Caco-2 (cell line): ENCODE measurements at regions not wholly inside any gene's neighbourhood (a gene's known extent, or its start where the extent isn't known, plus 50 kb on each side); places are given as distances from the start of the nearest gene placed in this dataset.

ENCODE experiments used
- BruUV-seq: library from RNA; stranded (reverse); fragments of 400-500 nt; replicated peaks from 2 replicates; lab custom pipeline; 2021; lab: Mats Ljungman, UMichigan
- CTCF ChIA-PET: fragments of 300-600 bp; sonication (Branson Sonifier 250); formaldehyde crosslinking; loops from one replicate; lab custom pipeline; 2022; ENCODE audit warnings: antibody characterized with exemption; lab: Charles Lee
- POLR2A ChIA-PET: fragments of 300-600 bp; sonication (Branson Sonifier 250); formaldehyde crosslinking; loops from one replicate; lab custom pipeline; 2022; ENCODE audit warnings: antibody characterized with exemption; lab: Charles Lee
- DNase-seq, 2 experiments: peaks; one replicate each; pipeline versions ENCODE4 v3.0.0 to v3.0.0-alpha.2; 2020 to 2022
- H3K27me3 ChIP-seq: replicated peaks from 2 replicates; pipeline ENCODE4 v1.6.0; 2011; ENCODE audit warnings: low read length; ENCODE audit not compliant: control insufficient read depth, insufficient read depth
- H3K36me3 ChIP-seq: 2 replicates; pipeline ENCODE4 v1.5.1; 2011; ENCODE audit warnings: low read length; ENCODE audit not compliant: control insufficient read depth, insufficient read depth
- H3K4me1 ChIP-seq: fragments of 250-450 bp; sonication (Bioruptor Pico); 2 replicates; pipeline ENCODE4 v1.5.1; 2020; ENCODE audit warnings: mild to moderate bottlenecking
- H3K4me3 ChIP-seq: 2 replicates; pipeline ENCODE4 v1.5.1; 2011; ENCODE audit warnings: low read depth, mild to moderate bottlenecking, control low read depth, low read length
- H3K9me3 ChIP-seq: fragments of 250-450 bp; sonication (Bioruptor Pico); 2 replicates; pipeline ENCODE4 v1.5.1; 2020; ENCODE audit warnings: mild to moderate bottlenecking, moderate library complexity
- H3K27ac Mint-ChIP-seq: one replicate; pipeline ENCODE4 v1.8.0; 2022; ENCODE audit warnings: mixed read lengths; ENCODE audit not compliant: unreplicated experiment
- H3K27me3 Mint-ChIP-seq: one replicate; pipeline ENCODE4 v1.8.0; 2022; ENCODE audit warnings: mixed read lengths; ENCODE audit not compliant: insufficient read depth, unreplicated experiment
- H3K36me3 Mint-ChIP-seq: one replicate; pipeline ENCODE4 v1.8.0; 2022; ENCODE audit warnings: mild to moderate bottlenecking, mixed read lengths; ENCODE audit not compliant: insufficient read depth, unreplicated experiment
- H3K4me1 Mint-ChIP-seq: one replicate; pipeline ENCODE4 v1.8.0; 2022; ENCODE audit warnings: low read depth, mixed read lengths; ENCODE audit not compliant: unreplicated experiment
- H3K4me3 Mint-ChIP-seq: one replicate; pipeline ENCODE4 v1.8.0; 2022; ENCODE audit warnings: mild to moderate bottlenecking, moderate library complexity, mixed read lengths; ENCODE audit not compliant: unreplicated experiment
- H3K9me3 Mint-ChIP-seq: one replicate; pipeline ENCODE4 v1.8.0; 2022; ENCODE audit warnings: mixed read lengths; ENCODE audit not compliant: unreplicated experiment
- intact Hi-C: fragments of 100-400 bp; cut with micrococcal nuclease; formaldehyde crosslinking; loops from one replicate; pipeline ENCODE4 v1.10.0; 2022; ENCODE audit not compliant: unreplicated experiment
- TF ChIP-seq, protein P1 (sequence below), 2 experiments: fragments of 200-600 bp in 1 of 2; IDR thresholded peaks; 1 replicate in 1 of 2; 2 replicates in 1 of 2; pipeline versions ENCODE4 v1.5.1 to v1.8.0; 2011 to 2022; ENCODE audit warnings: antibody characterized with exemption in 1 of 2, control low read depth in 1 of 2, inconsistent platforms in 1 of 2, low read depth in 1 of 2, low read length in 1 of 2, mild to moderate bottlenecking in 1 of 2, moderate library complexity in 1 of 2; ENCODE audit not compliant: insufficient read depth in 1 of 2, severe bottlenecking in 1 of 2, unreplicated experiment in 1 of 2

- no peaks in the 10 kb centered on the region for H3K36me3 ChIP-seq
- ChIA-PET CTCF (no interaction called here), POLR2A (no interaction called here)
- no peaks in the 10 kb centered on the region for H3K27me3 Mint-ChIP-seq
- H3K4me1 ChIP-seq: peaks cover 16% of the 10 kb centered on the region
- intact Hi-C loops: no loop called here
- peaks cover 12% of the 10 kb centered on the region for H3K4me1 Mint-ChIP-seq
- H3K27ac Mint-ChIP-seq: no peak overlapping the region
- H3K9me3 Mint-ChIP-seq: no peaks in the 10 kb centered on the region
- no TSS peak for BruUV-seq
- H3K4me3 ChIP-seq: no peak overlapping the region
- no peak overlapping the region for H3K4me3 Mint-ChIP-seq
- TF ChIP-seq, protein P1, sequence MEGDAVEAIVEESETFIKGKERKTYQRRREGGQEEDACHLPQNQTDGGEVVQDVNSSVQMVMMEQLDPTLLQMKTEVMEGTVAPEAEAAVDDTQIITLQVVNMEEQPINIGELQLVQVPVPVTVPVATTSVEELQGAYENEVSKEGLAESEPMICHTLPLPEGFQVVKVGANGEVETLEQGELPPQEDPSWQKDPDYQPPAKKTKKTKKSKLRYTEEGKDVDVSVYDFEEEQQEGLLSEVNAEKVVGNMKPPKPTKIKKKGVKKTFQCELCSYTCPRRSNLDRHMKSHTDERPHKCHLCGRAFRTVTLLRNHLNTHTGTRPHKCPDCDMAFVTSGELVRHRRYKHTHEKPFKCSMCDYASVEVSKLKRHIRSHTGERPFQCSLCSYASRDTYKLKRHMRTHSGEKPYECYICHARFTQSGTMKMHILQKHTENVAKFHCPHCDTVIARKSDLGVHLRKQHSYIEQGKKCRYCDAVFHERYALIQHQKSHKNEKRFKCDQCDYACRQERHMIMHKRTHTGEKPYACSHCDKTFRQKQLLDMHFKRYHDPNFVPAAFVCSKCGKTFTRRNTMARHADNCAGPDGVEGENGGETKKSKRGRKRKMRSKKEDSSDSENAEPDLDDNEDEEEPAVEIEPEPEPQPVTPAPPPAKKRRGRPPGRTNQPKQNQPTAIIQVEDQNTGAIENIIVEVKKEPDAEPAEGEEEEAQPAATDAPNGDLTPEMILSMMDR (IDR thresholded peaks at IDR 0.05; ENCODE audit: insufficient read depth in 1 of 2, low read depth in 1 of 2, low read length in 1 of 2, severe bottlenecking in 1 of 2, unreplicated experiment in 1 of 2): no peak
- no peaks in the 10 kb centered on the region for H3K9me3 ChIP-seq
- H3K27me3 ChIP-seq: no peaks in the 10 kb centered on the region
- H3K36me3 Mint-ChIP-seq: no peaks in the 10 kb centered on the region
- no peak for DNase-seq
Measured at GRCh38 chr6:149136273-149136912, 181.1 kb upstream of the TAB2 start.

- TF ChIP-seq, protein P1 (IDR thresholded peaks at IDR 0.05; ENCODE audit: insufficient read depth in 1 of 2, low read depth in 1 of 2, low read length in 1 of 2, severe bottlenecking in 1 of 2, unreplicated experiment in 1 of 2): no peak
- H3K4me3 Mint-ChIP-seq: no peak overlapping the region
- ChIA-PET POLR2A (no interaction called here), CTCF (no interaction called here)
- no peak for DNase-seq
- no peaks in the 10 kb centered on the region for H3K36me3 Mint-ChIP-seq
- H3K27ac Mint-ChIP-seq: no peak overlapping the region
- Histone ChIP-seq H3K4me1 (peaks cover 17% of the 10 kb centered on the region), H3K4me3 (no peak overlapping the region), H3K36me3 (no peaks in the 10 kb centered on the region), H3K27me3 (no peaks in the 10 kb centered on the region), H3K9me3 (no peaks in the 10 kb centered on the region)
- H3K9me3 Mint-ChIP-seq: no peaks in the 10 kb centered on the region
- intact Hi-C loops: no loop called here
- BruUV-seq: no TSS peak
- no peaks in the 10 kb centered on the region for H3K27me3 Mint-ChIP-seq
- H3K4me1 Mint-ChIP-seq: peaks cover 12% of the 10 kb centered on the region
Measured at GRCh38 chr6:149136913-149137286, 180.6 kb upstream of the TAB2 start.

GRCh38 chr6:149137594-149137993, 179.9 kb upstream of the TAB2 start:
- Histone ChIP-seq H3K27me3 (no peaks in the 10 kb centered on the region), H3K9me3 (no peaks in the 10 kb centered on the region), H3K4me3 (no peak overlapping the region), H3K36me3 (no peaks in the 10 kb centered on the region), H3K4me1 (peaks cover 17% of the 10 kb centered on the region)
- DNase-seq: no peak
- Mint-ChIP-seq H3K27me3 (no peaks in the 10 kb centered on the region), H3K4me1 (peaks cover 12% of the 10 kb centered on the region), H3K27ac (no peak overlapping the region), H3K4me3 (no peak overlapping the region), H3K36me3 (no peaks in the 10 kb centered on the region), H3K9me3 (no peaks in the 10 kb centered on the region)
- POLR2A ChIA-PET: no interaction called here
- BruUV-seq: no TSS peak
- intact Hi-C loops: no loop called here
- TF ChIP-seq, protein P1 (IDR thresholded peaks at IDR 0.05; ENCODE audit: insufficient read depth in 1 of 2, low read depth in 1 of 2, low read length in 1 of 2, severe bottlenecking in 1 of 2, unreplicated experiment in 1 of 2): no peak
- CTCF ChIA-PET: no interaction called here
